Panc1 (cell line): ENCODE measurements at regions not wholly inside any gene's neighbourhood (a gene's known extent, or its start where the extent isn't known, plus 50 kb on each side); places are given as distances from the start of the nearest gene placed in this dataset.

Experiments
- ATAC-seq: fragments of 200-7000 bp; cut with Tn5 transposase; 2 replicates; pipeline ENCODE4 v1.9.1; 2020; ENCODE audit warnings: mild to moderate bottlenecking, moderate library complexity
- BruUV-seq: library from RNA; stranded (reverse); fragments of 400-500 nt; replicated peaks from 2 replicates; lab custom pipeline; 2021; lab: Mats Ljungman, UMichigan
- CTCF ChIA-PET: fragments of 300-600 bp; sonication (Branson Sonifier 250); formaldehyde crosslinking; loops from one replicate; lab custom pipeline; 2022; ENCODE audit warnings: antibody characterized with exemption; lab: Charles Lee
- POLR2A ChIA-PET: fragments of 300-600 bp; sonication (Branson Sonifier 250); formaldehyde crosslinking; loops from one replicate; lab custom pipeline; 2022; ENCODE audit warnings: antibody characterized with exemption; lab: Charles Lee
- DNase-seq: peaks from one replicate; pipeline ENCODE4 v3.0.0-alpha.2; 2010; ENCODE audit warnings: low read depth, low spot score
- H3K27ac ChIP-seq: 2 replicates; pipeline ENCODE4 v1.5.1; 2011; ENCODE audit warnings: mild to moderate bottlenecking, low read length, inconsistent platforms
- H3K27me3 ChIP-seq: fragments of 200-500 bp; sonication (Bioruptor generic); 2 replicates; pipeline ENCODE4 v1.6.0; 2014; ENCODE audit warnings: low read length, inconsistent platforms; ENCODE audit not compliant: control insufficient read depth, insufficient read depth
- H3K36me3 ChIP-seq: fragments of 200-500 bp; sonication (Bioruptor generic); 2 replicates; pipeline ENCODE4 v1.5.1; 2014; ENCODE audit warnings: inconsistent platforms, mild to moderate bottlenecking, low read length, moderate library complexity; ENCODE audit not compliant: control insufficient read depth, insufficient read depth
- H3K4me1 ChIP-seq: 2 replicates; pipeline ENCODE4 v1.5.1; 2011; ENCODE audit warnings: inconsistent platforms, mild to moderate bottlenecking, low read length, moderate library complexity; ENCODE audit not compliant: control insufficient read depth, insufficient read depth
- H3K4me3 ChIP-seq, 2 experiments: 2 replicates each; pipeline ENCODE4 v1.5.1; 2011 to 2012; ENCODE audit warnings: low read depth in 2 of 2, low read length in 2 of 2, mild to moderate bottlenecking in 2 of 2, inconsistent platforms in 1 of 2, moderate library complexity in 1 of 2
- H3K9me3 ChIP-seq: fragments of 200-500 bp; sonication (Bioruptor generic); 2 replicates; pipeline ENCODE4 v1.5.1; 2014; ENCODE audit warnings: low read depth, mild to moderate bottlenecking, inconsistent platforms, low read length, moderate library complexity; ENCODE audit not compliant: control insufficient read depth, insufficient read depth
- CTCF ChIP-seq: fragments of 450-650 bp; IDR thresholded peaks from 2 replicates; pipeline ENCODE4 v1.5.1; 2017; ENCODE audit warnings: mild to moderate bottlenecking
- POLR2AphosphoS5 ChIP-seq: IDR thresholded peaks from 2 replicates; pipeline ENCODE4 v1.6.1; 2012; ENCODE audit warnings: mild to moderate bottlenecking, low read depth, low read length, moderate library complexity
- REST ChIP-seq, 2 experiments: IDR thresholded peaks; 2 replicates each; pipeline ENCODE4 v1.6.1; 2011 to 2012; ENCODE audit warnings: low read depth in 2 of 2, control low read depth in 1 of 2, low read length in 1 of 2, mild to moderate bottlenecking in 1 of 2, moderate library complexity in 1 of 2; ENCODE audit not compliant: insufficient read depth in 1 of 2
- SIN3A ChIP-seq: IDR thresholded peaks from 2 replicates; pipeline ENCODE4 v1.6.1; 2012; ENCODE audit warnings: low read depth, mild to moderate bottlenecking, low read length, moderate library complexity, borderline replicate concordance; ENCODE audit not compliant: insufficient read depth
- TCF7L2 ChIP-seq: IDR thresholded peaks from 2 replicates; pipeline ENCODE4 v1.6.1; 2011; ENCODE audit warnings: mild to moderate bottlenecking, low read depth, low read length, inconsistent platforms
- in situ Hi-C: cut with HindIII; loops from 2 replicates; pipeline ENCODE4 v1.10.0; 2016; ENCODE audit warnings: low sequenced_read_pairs, low pct_unique_long_range_greater_than_20kb
- intact Hi-C: fragments of 100-400 bp; cut with micrococcal nuclease; formaldehyde crosslinking; loops from one replicate; pipeline ENCODE4 v1.10.0; 2022; ENCODE audit not compliant: unreplicated experiment

GRCh38 chr5:148708854-148709253 lies 54.5 kb upstream of the HTR4 start:
- in situ Hi-C loops = no loop called here
- no peak overlapping the region for H3K4me3 ChIP-seq
- DNase-seq (no peak), ATAC-seq (no peak)
- H3K9me3 ChIP-seq = no peaks in the 10 kb centered on the region
- no peaks in the 10 kb centered on the region for H3K36me3 ChIP-seq
- no TSS peak for BruUV-seq
- TF ChIP-seq POLR2AphosphoS5 (no peak), TCF7L2 (no peak), REST (IDR thresholded peaks at IDR 0.05; ENCODE audit: insufficient read depth in 1 of 2, low read depth in 2 of 2, low read length in 1 of 2) (no peak)
- CTCF ChIA-PET = no interaction called here
- POLR2A ChIA-PET = no interaction called here
- H3K27ac ChIP-seq = no peak overlapping the region
- intact Hi-C loops = no loop called here
- H3K27me3 ChIP-seq = no peaks in the 10 kb centered on the region
- no peaks in the 10 kb centered on the region for H3K4me1 ChIP-seq

GRCh38 chr5:148711961-148712360 lies 57.6 kb upstream of the HTR4 start:
- CTCF ChIA-PET = no interaction called here
- no TSS peak for BruUV-seq
- Histone ChIP-seq H3K36me3 (no peaks in the 10 kb centered on the region), H3K27ac (no peak overlapping the region), H3K27me3 (no peaks in the 10 kb centered on the region), H3K4me1 (no peaks in the 10 kb centered on the region), H3K9me3 (no peaks in the 10 kb centered on the region), H3K4me3 (no peak overlapping the region)
- ATAC-seq (no peak), DNase-seq (no peak)
- no peak for TF ChIP-seq REST (IDR thresholded peaks at IDR 0.05; ENCODE audit: insufficient read depth in 1 of 2, low read depth in 2 of 2, low read length in 1 of 2)
- no peak for TF ChIP-seq CTCF
- TF ChIP-seq POLR2AphosphoS5 = no peak
- TF ChIP-seq SIN3A = no peak
- no peak for TF ChIP-seq TCF7L2
- POLR2A ChIA-PET = no interaction called here
- in situ Hi-C loops (no loop called here), intact Hi-C loops (no loop called here)
